ENCODE measurements at regions not wholly inside any gene's neighbourhood (a gene's known extent, or its start where the extent isn't known, plus 50 kb on each side); places are given as distances from the start of the nearest gene placed in this dataset.

DNA sequence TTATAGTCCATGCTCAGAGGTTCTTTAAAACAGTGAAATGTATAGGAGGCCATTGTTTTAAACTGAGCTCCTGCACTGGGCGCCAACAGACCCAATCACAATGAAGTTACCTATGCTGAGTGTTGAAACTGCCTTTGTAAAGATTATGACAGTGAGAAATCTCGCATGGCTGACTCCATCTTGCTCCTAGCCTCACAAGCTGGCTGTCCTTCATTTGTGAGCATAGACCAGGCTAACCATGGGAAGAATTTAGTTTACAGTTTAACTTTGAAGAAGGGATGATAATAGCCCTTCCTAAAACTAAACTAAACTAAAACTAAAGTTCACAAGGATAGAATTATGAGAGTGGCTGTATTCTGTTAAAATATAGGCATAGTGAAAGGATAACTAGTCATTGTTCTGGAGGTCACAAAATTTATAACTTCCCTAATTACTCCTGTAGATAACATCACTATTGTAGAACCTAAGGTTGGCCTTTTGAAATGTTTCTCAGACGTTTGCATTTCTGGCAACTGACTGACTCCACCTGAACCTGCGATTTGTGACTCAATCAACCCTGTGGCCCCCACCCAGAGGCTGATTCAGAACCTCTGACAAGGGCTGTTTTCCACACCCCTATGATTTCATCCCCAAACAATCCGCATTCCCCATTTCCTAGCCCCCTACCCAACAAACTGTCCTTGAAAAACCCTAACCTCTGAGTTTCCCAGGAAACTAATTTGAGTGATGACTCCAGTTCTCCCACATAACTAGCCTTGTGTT is 59.1 kb downstream of the HMHB1 start:
- no peak for TF ChIP-seq POLR2A (IDR thresholded peaks at IDR 0.05)
- TF ChIP-seq, protein P1, sequence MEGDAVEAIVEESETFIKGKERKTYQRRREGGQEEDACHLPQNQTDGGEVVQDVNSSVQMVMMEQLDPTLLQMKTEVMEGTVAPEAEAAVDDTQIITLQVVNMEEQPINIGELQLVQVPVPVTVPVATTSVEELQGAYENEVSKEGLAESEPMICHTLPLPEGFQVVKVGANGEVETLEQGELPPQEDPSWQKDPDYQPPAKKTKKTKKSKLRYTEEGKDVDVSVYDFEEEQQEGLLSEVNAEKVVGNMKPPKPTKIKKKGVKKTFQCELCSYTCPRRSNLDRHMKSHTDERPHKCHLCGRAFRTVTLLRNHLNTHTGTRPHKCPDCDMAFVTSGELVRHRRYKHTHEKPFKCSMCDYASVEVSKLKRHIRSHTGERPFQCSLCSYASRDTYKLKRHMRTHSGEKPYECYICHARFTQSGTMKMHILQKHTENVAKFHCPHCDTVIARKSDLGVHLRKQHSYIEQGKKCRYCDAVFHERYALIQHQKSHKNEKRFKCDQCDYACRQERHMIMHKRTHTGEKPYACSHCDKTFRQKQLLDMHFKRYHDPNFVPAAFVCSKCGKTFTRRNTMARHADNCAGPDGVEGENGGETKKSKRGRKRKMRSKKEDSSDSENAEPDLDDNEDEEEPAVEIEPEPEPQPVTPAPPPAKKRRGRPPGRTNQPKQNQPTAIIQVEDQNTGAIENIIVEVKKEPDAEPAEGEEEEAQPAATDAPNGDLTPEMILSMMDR (IDR thresholded peaks at IDR 0.05 in 4 of 5, conservative IDR thresholded peaks at IDR 0.05 in 1 of 5), result no peak
